Left renal cortex interstitium (tissue), 4 donors: ENCODE measurements at regions not wholly inside any gene's neighbourhood (a gene's known extent, or its start where the extent isn't known, plus 50 kb on each side); places are given as distances from the start of the nearest gene placed in this dataset.

Source experiments
- DNase-seq, 4 donors: peaks; one replicate each; pipeline ENCODE4 v3.0.0-alpha.2; 2013; ENCODE audit warnings: low read depth in 4 of 4, low spot score in 2 of 4, missing footprints in 1 of 4

DNA sequence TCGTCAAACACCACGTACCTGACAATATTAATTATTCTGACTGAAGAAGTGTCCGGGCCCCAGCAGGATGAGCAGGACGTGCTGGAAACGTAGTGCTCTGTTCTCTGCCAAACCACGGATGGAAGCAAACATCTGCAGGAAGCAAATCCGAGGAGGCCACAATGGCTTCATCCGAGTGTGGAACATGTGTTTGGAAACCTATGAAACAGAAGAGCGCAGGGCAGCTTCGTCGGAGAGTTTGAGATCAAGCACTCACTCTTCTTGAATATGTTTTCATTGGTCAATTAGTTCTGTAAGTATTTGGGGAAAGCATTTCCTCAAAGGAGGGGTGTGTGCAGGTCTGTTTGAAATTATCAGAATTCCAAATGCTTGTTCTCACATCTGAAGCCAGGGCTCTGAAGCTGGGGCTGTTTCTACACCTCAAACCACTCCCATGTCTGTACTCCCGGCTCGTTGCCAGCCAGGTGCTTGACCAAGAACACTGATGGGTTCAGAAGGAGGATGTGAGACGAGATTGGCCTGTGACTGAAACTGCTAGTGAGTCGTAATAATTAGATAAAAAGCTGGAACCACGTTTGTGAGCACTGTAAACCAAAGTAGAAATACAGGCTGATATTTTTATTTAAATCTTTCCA, 356.6 kb upstream of the SALL3 start:
- no peak for DNase-seq

DNA sequence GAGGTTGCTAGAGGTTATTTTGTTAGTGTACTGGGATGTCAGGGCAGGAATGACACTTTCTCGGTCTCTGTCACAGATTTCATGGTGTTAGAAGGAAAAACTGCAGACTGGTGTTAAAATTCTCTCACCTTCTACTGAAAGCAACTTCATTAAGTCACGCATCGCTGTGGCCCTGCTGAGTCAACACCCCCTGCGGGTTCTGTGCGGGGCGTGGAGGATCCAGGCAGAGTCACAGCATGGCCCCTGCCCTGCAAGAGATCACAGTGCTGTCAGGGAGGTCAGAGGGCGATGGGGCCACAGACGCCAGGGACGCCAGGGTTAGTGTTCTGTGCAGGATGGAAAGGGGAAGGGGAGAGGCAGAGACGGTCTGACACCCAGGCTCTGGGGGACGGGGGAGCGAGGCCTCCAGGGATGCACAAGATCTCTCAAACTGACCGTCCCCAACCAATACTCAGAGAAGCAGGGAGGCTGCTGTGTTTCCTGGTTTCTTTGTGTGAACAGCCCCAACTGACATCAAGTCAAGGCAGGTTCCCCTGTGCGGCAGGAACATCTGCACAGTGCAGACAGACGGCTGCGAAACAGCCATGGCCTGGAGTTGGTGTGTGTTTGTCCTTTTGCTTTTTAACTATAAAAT, 354.9 kb upstream of the SALL3 start:
- DNase-seq = no peak

DNA sequence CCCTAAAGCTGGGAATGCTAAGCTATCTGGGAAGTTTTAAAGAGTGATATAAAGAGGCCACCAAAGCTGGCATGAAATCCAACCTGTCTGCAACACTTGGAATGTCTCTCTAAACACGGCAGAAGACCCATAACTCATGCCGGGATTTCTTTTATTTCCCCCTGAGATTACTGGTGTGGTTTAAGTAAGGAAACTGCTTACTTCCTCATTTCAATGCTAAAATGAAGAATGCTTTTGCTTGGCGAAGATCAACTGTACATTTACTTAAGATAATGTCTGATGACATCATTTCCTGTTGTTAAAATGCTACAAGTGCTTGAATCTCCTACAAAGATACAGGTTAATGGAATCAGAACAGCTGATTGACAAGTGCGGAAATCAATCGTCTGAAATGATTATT, 353.8 kb upstream of the SALL3 start:
- DNase-seq = no peak

DNA sequence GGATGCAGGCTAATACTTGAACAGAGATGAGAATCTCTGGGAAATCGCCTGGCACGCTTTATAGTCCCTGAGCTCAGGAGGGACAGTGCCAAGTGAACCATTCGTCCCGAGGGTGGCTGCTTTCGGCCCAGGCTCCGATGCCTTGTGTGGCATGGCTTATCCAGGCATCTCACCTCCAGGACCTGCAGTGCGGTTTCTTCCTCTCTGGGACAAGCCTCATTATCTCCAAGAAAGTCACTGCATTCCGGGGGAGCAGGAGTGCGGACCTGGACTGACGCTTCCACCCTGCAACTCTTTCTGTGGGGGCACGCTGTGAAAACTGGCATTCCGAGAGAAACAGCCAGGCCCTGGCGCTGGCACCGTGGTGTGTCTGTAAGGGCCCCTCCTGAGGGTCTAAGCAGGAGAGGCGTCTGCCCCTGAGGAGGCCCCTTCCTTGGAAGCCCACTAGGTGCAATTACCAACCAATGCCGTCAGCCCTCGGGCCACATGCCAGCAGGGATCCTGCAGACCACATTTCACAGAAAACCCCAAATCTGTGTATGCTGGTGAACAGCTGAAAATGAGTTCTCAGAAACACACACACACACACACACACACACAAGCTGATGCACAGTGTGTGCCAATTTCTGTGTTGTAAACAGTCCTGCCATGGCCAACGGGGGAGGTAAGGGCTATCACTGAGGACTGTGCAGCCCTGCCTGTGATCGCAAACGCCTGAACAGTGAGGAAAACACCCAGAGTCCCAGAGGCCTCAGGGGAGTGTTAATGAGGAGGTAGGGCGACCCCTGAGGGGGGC, 351.9 kb upstream of the SALL3 start:
- no peak for DNase-seq

DNA sequence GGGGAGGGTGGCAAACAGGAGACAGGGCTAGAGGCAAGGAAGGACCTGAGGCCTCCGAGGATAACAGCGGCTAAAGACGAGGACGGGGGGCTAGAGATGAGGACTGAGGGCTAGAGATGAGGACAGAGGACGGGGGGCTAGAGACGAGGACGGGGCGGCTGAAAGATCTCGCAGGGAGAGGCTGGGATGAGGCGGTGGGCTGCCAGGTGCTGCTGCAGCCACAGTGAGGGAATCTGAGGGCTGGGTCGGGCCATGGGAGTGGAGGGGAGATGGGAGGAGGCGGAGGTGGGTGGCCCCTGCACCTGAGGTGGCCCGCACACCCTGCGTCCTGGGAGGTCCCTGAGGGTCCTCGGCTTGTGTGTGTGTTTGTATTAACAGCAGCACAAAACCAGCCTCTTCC, 350.2 kb upstream of the SALL3 start:
- no peak for DNase-seq

DNA sequence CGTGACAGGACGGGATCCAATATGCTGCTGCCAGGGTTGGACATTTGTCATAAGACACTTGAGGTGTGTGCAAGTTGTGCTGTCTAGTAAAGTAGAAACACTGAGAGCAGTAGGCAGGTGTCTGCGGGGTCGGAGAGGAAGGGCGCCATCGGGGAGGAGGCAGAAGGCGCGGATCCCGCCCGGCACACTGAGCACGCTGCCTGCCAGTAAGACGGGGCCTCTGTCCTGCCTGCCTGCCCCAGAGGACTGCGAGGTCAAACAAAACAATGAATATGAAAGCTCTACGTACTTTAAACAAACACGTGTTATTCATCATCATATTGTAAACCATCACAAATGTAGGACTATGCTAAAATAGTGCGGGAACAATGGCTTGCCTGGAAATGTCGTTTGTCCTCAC, 349.3 kb upstream of the SALL3 start:
- no peak for DNase-seq

DNA sequence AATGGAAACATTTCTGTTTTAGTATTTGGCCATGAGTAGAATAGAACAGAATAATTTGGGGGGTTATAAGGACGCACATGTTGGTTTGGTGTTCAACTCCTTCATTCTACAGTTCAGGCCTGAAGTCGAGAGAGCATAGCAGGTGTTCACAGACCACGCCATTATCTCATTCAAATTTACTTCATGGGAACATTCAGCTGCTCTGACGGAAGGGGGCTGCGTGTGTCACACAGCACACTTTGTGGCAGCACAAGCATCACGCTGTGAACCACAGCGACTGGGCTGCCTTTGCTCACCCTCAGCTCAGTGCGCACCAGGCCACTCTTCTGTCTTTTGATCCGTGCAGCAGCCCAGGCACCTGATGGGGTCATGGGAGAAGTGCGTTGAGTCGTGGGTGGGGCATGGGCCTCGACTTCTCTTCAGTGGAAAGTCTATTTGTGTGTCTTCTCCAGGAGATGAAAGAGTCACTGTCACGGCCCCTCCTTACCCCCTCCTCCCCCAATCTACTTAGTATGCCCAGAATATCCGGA, 348.6 kb upstream of the SALL3 start:
- DNase-seq = no peak

DNA sequence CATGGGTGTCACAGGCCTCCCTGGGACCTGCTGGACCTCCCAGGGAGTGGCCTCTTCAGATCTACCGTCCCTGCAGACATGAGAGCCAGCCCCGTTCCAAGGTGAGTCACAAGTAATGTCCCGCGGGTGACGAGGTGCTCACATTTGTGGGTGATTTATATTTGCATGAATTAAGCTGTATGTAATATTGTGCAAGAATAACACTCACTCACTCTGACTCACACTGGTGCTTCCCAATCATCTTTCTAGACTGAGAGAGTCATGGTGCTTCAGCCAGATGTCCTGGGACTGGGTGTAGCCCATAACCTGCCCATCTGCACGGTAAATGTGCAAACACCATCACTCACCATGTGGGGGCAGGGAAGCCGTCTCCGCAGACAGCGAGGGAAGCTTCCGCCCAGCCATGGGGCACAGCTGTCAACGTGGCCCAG, 347.5 kb upstream of the SALL3 start:
- no peak for DNase-seq

DNA sequence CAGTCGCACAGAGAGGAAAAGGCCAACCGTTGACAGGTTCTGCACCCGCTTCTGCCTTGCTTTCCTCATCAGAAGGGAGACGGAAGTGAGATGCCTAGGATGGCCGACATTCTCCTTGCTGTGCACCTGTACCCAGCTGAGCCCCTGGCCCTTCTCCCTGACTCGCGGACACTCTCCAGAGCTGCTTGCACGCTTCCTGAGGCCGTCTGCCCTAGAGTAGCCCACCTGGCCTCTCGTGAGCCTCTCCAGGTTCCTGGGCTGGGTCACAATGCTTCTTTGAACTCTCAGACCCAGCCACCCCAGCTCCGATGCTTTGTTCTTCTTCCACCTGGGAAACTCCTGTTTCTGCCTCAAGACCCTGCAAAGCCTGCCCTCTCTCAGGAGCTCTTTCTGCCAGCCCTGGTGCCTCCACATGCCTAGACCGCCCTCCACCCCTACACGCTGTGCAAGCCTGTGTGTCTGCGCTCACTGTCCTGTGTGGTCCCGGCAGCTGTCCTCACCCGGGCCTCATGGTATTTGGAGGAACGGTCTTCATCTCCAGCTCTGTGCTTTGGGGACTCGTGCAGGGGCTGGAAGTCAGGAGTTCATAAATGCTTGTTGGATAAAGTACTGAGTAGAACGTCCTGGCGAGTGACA, 345.4 kb upstream of the SALL3 start:
- no peak for DNase-seq

DNA sequence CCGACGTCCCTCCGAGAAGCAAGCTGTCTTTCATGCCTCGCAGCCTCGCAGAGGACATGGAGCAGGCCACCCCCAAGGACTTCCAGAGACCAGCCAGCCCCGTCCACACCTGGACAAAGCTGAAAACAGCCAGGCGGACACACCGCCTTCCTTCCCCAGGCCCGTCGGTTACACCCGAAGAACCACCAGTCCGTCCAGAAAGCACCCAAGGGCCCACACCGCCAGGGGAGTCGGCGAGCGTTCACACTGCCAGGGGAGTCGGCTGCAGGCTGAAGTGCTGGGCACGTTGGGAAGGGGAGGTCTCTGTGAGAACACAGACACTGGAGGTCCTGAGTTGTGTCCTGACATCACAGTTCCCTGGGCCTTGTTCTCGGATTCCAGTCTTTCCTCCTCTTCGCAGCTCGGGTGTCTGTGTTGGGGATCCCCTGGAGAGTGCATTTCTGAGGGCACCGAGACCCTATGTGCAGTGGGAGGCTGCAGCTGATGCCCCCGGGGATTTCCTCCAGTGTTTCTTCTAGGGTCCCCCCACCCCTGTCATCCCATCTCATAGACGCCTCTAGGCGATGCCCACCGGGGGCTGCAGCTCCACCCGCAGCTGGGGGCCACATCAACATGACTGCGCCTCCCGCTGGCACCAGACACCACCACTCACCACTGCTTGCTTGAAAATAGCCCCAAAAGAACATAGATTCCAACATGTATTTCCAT, 344.4 kb upstream of the SALL3 start:
- no peak for DNase-seq

DNA sequence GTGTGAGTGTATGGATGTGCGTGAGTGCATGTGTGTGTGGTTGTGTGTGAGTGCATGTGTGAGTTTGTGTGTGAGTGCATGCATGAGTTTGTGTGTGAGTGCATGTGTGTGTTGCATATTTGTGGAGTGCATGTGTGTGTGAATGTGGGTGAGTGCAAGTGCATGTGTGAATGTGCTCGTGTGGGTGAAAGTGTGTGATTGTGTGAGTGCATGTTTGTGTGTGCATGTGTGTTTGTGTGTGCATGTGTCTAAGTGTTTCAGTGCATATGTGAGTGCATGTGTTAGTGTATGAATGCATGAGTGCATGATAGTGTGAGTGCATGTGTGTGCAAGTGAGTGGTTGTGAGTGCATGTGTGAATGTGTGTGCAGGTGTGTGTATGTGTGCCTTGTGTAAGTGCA, 343.4 kb upstream of the SALL3 start:
- no peak for DNase-seq

DNA sequence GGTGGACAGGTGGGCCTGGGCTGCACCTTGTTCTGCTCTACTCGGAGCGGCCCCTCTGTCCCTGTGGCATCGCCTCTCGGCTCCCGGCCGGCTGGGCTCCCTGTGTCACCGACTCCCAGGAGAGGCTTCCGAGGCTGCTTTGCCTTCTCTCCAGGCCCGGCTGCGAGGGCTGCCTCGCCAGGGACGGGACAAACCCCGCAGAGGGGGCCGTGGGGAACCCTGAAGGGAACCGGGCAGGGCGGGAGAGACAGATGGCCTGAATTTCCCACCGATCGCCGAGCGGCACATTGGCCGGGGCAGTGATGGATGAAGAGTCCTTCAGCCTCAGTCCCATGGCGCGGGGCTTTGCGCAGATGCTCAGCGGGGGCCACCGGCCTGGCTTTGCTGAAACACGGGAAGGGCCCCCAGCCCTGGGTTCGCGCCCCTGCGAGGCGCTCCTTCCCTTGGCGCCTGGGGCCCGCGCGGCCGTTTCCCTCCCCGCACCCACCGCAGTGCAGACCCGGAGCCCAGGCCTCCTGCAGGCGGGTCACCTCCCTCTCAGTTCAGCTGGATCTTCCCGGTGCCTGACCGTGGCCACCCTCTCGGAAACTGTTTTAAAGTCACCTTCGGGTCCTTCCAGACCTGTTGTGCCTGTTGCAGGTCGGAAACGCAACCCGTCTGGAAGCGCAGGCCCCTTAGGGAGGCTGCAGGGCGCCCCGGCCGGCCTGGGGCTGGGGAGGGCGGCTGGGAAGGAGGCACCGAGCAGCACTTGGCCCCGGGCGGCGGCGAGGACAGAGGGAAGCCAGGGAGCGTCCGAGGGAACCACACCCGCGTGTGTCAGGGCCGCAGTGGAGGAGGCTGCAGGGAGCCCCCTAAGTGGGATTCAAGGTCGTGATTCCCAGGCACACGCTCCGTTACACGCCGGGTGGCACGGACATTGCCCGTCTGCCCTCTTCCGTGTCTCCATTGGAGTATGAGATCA, 341.9 kb upstream of the SALL3 start:
- DNase-seq = no peak

DNA sequence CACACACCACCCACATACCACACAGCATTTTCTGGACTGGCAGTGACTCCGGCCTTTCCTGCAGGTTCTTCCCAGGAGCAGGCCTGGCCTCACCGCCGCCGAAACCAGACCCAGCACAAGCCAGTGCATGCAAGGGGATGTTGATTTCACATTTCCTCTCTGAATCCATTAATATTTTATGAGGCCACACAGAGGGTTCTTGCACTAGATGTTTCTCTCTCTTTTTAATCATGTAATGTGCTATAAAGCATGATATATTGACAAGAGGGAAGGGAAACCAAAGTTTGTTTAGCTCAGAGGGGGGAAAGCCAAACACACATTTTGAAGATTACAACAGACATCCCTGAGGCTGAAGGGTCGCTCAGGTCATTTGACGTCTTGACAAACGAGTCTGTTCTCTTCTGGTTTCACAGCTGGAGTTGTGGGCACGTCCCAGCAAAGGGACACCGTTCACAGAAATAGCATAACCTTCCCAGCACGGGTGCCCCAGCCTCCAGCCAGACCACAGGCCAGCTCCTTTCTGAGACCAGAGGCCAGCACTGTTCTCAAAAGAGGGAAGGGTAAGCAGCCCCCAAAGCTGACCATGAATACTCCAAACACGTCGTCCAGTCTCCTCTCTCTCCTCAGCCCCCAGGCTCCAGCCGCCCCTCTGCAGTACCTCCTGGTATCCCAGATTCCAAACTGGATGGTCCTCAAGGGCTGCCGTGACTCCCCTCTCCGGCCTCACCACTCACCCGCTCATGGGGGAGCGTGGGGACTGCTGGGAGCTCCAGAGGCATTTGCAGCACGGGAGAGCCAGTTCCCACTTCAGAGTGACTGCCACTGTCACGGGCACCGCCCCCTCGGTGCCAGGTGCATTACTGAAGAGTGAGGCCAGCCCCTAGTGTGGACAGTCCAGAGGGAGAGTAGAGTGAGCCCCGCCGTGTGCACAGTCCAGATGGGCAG, 340.3 kb upstream of the SALL3 start:
- no peak for DNase-seq

DNA sequence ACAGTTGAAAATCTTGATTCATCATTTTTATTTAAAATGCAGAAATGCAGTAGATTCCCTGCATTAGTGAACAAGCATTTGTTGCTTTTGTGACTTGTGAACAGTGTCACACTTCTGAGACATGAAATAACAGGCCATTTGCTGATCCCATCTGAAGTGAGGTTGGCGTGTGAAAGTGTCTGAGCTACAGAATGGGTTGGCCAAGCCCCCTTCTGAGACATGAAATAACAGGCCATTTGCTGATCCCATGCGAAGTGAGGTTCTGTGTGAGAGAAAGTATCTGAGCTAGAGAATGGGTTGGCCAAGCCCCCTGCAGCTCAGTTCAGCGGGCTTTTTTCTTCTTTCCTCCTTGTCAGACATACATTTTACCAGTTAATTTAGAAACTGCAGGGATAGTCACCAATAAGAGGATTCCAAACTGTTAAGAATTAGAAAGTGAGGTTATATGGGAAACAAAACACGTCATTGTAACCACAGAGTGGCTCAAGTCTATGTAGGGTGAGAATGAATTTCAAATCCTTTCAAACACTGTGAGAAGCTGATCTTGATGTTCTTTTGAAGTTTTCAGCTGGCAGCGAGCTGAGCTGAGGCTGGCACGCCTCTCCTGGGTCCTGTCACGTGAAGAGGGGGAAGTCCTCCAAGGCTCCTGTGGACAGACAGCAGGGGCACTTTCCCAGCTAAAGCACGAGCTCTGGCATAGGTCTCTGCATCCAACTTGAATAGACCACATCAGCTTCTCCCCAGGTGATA, 339.2 kb upstream of the SALL3 start:
- DNase-seq = no peak

DNA sequence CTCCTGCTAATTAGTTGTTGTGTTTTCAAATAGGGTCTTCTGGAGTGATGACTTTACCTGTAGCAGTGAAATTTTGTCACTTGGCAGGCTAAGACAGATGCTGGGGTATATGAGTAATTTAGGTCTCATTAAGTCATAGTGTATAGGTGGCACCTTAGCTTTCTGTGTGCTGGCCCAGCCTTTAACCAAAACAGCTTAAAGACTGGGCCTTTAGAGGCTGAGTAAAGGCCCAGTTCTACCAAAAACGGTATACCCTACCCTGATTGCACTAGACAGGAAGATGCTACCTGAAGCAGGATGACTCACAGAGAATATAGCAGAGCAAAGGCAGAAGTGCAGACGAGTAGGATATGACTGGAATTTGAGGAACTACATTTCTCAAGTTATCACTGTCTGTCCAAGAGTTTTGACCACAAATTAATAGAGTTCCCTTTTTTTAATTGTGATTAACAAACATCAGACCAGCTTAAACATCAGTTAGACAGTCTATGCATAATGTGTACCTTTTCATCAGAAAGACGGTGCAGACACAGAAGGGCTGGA, 337.9 kb upstream of the SALL3 start:
- DNase-seq = no peak

DNA sequence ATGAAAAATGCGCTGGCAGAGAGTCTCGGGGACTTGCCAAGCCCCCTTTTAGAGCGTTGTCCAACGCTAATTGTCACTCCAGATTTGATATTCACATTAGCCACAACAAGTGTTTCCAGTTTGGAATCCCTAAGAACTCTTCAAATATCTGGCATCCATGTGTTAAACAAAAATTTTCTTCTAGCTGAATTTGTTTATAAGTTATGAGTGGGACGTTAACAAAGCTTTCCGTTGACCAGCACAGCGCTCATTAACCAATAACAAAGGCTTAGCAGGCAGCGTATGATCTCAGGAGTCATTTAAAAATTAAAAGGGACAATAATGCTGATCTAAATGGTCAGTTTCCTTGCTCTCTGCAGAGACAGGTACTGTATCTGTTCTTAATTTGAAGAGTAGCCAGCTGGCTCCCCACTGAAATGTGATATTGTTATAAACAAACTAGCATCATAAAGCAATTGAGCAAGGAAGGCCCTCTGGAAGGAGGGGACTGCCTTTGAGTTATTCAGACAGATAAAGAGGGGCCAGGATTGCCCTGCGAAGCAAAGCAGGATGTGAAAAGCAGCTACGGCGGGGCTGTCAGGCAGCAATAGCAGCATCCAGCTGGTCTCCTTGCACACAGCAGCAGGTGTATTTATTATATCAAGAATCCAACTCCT, 337.2 kb upstream of the SALL3 start:
- DNase-seq = no peak

DNA sequence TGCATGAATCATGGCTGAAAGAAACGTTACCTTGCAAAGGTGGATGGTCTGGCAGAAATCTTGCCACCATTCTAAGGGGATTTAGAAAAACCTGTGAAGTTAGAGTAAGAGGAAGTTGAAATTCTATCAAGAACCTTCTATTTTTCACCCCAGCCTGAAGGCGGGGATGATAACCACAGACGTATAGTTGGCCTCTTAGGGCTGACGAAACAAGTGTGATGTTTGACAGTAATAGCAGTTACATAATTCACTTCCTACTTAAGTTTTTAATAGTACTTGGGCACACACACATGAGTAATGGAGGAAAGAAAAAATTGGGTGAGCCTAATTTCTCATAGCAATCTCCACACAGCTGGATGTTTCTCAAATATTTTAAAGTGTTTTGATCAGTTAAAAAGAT, 336.6 kb upstream of the SALL3 start:
- no peak for DNase-seq
